Loucy (cell line): ENCODE measurements at regions not wholly inside any gene's neighbourhood (a gene's known extent, or its start where the extent isn't known, plus 50 kb on each side); places are given as distances from the start of the nearest gene placed in this dataset.

Source experiments
- EZH2phosphoT487 ChIP-seq: fragments of 200-600 bp; IDR thresholded peaks from 2 replicates; pipeline ENCODE4 v1.6.1; 2018; ENCODE audit warnings: antibody characterized with exemption, mild to moderate bottlenecking, moderate library complexity, borderline replicate concordance
- TF ChIP-seq, protein P1 (sequence below): fragments of 200-600 bp; sonication (generic); conservative IDR thresholded peaks from 2 replicates; pipeline ENCODE4 v1.5.1; 2014; ENCODE audit warnings: mild to moderate bottlenecking, antibody characterized with exemption, low read length

DNA sequence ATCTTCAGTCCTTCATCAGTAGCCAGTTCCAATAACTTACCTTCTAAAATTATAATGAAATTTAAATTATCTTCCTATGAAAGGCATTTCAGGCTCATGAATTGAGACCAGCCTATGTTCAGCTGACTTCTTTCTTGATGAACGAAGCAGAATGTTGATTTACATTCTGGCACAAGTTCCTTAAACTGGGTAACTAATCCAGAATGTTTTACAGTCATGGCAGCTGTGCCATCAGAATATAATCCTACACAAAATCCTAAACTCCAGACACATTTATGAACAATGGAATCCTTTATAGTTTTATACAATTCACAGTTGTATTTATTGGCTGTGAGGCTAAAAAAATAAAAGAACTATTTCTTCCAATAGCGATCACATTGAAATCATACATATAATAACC, 97.3 kb upstream of the CPM start:
- TF ChIP-seq, protein P1, sequence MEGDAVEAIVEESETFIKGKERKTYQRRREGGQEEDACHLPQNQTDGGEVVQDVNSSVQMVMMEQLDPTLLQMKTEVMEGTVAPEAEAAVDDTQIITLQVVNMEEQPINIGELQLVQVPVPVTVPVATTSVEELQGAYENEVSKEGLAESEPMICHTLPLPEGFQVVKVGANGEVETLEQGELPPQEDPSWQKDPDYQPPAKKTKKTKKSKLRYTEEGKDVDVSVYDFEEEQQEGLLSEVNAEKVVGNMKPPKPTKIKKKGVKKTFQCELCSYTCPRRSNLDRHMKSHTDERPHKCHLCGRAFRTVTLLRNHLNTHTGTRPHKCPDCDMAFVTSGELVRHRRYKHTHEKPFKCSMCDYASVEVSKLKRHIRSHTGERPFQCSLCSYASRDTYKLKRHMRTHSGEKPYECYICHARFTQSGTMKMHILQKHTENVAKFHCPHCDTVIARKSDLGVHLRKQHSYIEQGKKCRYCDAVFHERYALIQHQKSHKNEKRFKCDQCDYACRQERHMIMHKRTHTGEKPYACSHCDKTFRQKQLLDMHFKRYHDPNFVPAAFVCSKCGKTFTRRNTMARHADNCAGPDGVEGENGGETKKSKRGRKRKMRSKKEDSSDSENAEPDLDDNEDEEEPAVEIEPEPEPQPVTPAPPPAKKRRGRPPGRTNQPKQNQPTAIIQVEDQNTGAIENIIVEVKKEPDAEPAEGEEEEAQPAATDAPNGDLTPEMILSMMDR: no peak
- TF ChIP-seq EZH2phosphoT487: no peak
